ENCODE measurements at regions not wholly inside any gene's neighbourhood (a gene's known extent, or its start where the extent isn't known, plus 50 kb on each side); places are given as distances from the start of the nearest gene placed in this dataset.
"Not testable (repeated sequence)": the region's sequence is repeated elsewhere in the genome, so short reads cannot be mapped to it uniquely, and the experiment has no call there.

- BruUV-seq (replicated peaks); CTCF ChIA-PET; H3K27me3 Mint-ChIP-seq (ENCODE audit: insufficient read depth, unreplicated experiment); H3K4me3 Mint-ChIP-seq (ENCODE audit: unreplicated experiment); H3K27ac Mint-ChIP-seq (ENCODE audit: low read depth, unreplicated experiment); POLR2A ChIA-PET; H3K9me3 Mint-ChIP-seq (ENCODE audit: unreplicated experiment); H3K36me3 Mint-ChIP-seq (ENCODE audit: insufficient read depth, unreplicated experiment); H3K4me1 Mint-ChIP-seq (ENCODE audit: insufficient read depth, unreplicated experiment); intact Hi-C loops (cut with micrococcal nuclease): not testable (repeated sequence)
- DNase-seq (ENCODE audit: unreplicated experiment) = peak; percentile 71
Observed at GRCh38 chr1:120357046-120357445, 57.8 kb upstream of the NBPF8 start.

DNA sequence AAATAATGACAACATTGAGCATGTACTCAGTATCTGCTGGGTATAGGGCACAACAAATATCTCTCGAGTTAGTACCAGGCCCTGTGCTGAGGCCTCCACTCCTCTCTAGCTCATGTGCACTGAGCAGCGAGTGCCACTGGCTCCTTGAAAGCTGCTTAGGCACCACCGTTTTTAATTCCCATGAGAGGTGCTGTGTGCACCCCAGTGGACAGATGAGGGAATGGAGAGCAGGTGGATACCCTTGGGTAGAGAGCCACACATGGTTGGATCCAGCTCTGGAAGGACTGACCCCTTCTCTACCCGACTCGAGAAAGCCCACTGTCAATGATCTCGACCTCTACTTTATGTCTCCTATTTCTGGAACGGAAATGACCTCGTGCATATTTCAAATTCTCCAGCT lies 58.7 kb upstream of the NBPF8 start:
- H3K9me3 Mint-ChIP-seq (ENCODE audit: unreplicated experiment); POLR2A ChIA-PET; H3K4me1 Mint-ChIP-seq (ENCODE audit: insufficient read depth, unreplicated experiment); intact Hi-C loops (cut with micrococcal nuclease); H3K36me3 Mint-ChIP-seq (ENCODE audit: insufficient read depth, unreplicated experiment); H3K27ac Mint-ChIP-seq (ENCODE audit: low read depth, unreplicated experiment); H3K4me3 Mint-ChIP-seq (ENCODE audit: unreplicated experiment); CTCF ChIA-PET; H3K27me3 Mint-ChIP-seq (ENCODE audit: insufficient read depth, unreplicated experiment); BruUV-seq (replicated peaks): not testable (repeated sequence)
- peak; percentile 12 for TF ChIP-seq CTCF (IDR thresholded peaks at IDR 0.05; ENCODE audit: unreplicated experiment)
- peak; percentile 8 for DNase-seq (ENCODE audit: unreplicated experiment)

DNA sequence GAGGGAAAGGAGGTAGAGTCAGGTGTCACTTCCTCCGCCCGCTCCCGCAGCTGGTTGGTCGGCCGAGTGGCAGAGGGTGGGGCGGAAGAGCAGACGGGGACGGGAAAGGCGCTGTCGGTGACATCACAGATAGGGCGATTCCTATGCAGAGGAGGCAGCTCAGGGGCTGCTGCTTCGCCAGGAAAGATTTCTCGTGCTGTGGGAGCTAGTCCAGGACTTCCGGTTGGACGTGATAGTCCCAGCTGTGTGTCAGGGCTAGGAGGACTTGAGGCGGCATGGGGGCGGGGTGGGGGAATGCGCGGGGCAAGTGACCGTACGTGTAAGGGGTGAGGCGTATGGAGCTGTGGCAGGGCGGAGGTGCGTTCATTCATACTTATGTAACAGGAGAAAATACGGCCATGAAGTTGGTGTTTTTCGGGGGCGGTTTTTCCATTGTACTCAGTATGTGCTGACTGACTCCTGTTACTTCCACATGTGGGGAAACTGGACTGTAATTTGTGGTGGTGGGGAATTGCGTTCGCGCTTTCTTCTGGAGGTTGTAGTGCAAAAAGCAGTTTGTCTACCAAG lies 60.1 kb upstream of the NBPF8 start:
- CTCF ChIA-PET; POLR2A ChIA-PET; BruUV-seq (replicated peaks); H3K4me1 Mint-ChIP-seq (ENCODE audit: insufficient read depth, unreplicated experiment); H3K36me3 Mint-ChIP-seq (ENCODE audit: insufficient read depth, unreplicated experiment); H3K27me3 Mint-ChIP-seq (ENCODE audit: insufficient read depth, unreplicated experiment); H3K9me3 Mint-ChIP-seq (ENCODE audit: unreplicated experiment); intact Hi-C loops (cut with micrococcal nuclease): not testable (repeated sequence)
- H3K27ac Mint-ChIP-seq (ENCODE audit: low read depth, unreplicated experiment) = peak overlapping the region; percentile 93
- DNase-seq (ENCODE audit: unreplicated experiment) = peak; percentile 67
- peak overlapping the region; percentile 70 for H3K4me3 Mint-ChIP-seq (ENCODE audit: unreplicated experiment)

GRCh38 chr1:120342231-120343073 lies 72.4 kb upstream of the NBPF8 start:
- intact Hi-C loops (cut with micrococcal nuclease); H3K9me3 Mint-ChIP-seq (ENCODE audit: unreplicated experiment); H3K27ac Mint-ChIP-seq (ENCODE audit: low read depth, unreplicated experiment); CTCF ChIA-PET; H3K27me3 Mint-ChIP-seq (ENCODE audit: insufficient read depth, unreplicated experiment); DNase-seq (ENCODE audit: unreplicated experiment); H3K4me1 Mint-ChIP-seq (ENCODE audit: insufficient read depth, unreplicated experiment); H3K36me3 Mint-ChIP-seq (ENCODE audit: insufficient read depth, unreplicated experiment); POLR2A ChIA-PET: not testable (repeated sequence)
- TSS peak; percentile 37 for BruUV-seq (replicated peaks)
- H3K4me3 Mint-ChIP-seq (ENCODE audit: unreplicated experiment) = peak overlapping the region; percentile 68

GRCh38 chr1:120341756-120342155 lies 73.1 kb upstream of the NBPF8 start:
- POLR2A ChIA-PET; H3K4me1 Mint-ChIP-seq (ENCODE audit: insufficient read depth, unreplicated experiment); BruUV-seq (replicated peaks); intact Hi-C loops (cut with micrococcal nuclease); CTCF ChIA-PET; H3K36me3 Mint-ChIP-seq (ENCODE audit: insufficient read depth, unreplicated experiment); H3K9me3 Mint-ChIP-seq (ENCODE audit: unreplicated experiment); H3K27ac Mint-ChIP-seq (ENCODE audit: low read depth, unreplicated experiment); H3K27me3 Mint-ChIP-seq (ENCODE audit: insufficient read depth, unreplicated experiment): not testable (repeated sequence)
- peak overlapping the region; percentile 68 for H3K4me3 Mint-ChIP-seq (ENCODE audit: unreplicated experiment)
- peak; percentile 4 for DNase-seq (ENCODE audit: unreplicated experiment)

DNA sequence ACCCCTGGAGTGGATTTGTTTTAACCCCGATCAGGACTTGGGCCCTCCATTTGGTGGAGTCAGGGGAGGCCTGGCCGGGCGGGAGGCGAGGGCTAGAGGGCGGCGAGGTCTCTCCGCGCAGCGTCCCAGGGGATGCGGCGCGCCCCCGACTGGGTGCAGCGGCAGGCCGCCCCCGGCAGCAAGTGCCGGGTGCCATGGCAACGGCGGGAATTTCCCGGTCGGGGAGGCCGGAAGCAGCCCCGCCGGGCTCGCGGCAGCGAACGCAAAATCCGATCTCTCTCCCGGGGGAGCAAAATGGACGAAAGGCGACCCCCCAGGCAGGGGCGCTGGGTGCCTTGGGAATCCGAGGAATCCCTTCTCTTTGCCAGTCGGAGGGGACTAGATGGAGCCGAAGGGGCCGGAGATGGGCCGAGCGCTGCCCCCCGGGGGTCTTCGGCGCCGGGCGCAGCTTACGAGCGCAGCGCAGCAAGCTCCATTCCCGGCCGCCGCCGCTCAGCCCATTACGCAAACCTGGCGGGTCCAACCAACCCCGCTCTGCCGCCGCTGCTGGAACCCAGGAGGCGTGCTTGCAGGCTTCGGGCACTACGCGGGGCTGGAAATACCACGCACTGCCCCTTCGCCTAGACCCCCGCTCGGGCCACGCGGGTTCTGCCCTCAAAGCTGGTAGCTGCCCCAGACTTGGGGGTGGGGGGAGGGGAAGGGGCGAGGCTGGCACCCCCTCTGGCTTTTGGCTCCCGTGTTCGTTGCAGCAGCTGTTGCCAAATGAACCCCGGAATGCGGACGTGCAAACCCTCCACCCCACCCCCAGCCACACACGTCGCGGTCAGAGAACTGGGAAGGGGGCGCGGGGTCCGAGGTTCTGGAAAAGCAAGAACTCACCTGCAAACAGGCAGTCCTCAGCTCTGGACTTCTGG lies 73.7 kb upstream of the NBPF8 start:
- H3K4me1 Mint-ChIP-seq (ENCODE audit: insufficient read depth, unreplicated experiment); H3K27ac Mint-ChIP-seq (ENCODE audit: low read depth, unreplicated experiment); H3K9me3 Mint-ChIP-seq (ENCODE audit: unreplicated experiment); H3K27me3 Mint-ChIP-seq (ENCODE audit: insufficient read depth, unreplicated experiment); DNase-seq (ENCODE audit: unreplicated experiment); CTCF ChIA-PET; intact Hi-C loops (cut with micrococcal nuclease); BruUV-seq (replicated peaks); H3K36me3 Mint-ChIP-seq (ENCODE audit: insufficient read depth, unreplicated experiment); POLR2A ChIA-PET: not testable (repeated sequence)
- peak overlapping the region; percentile 68 for H3K4me3 Mint-ChIP-seq (ENCODE audit: unreplicated experiment)

- BruUV-seq (replicated peaks); H3K27me3 Mint-ChIP-seq (ENCODE audit: insufficient read depth, unreplicated experiment); POLR2A ChIA-PET; intact Hi-C loops (cut with micrococcal nuclease); H3K27ac Mint-ChIP-seq (ENCODE audit: low read depth, unreplicated experiment); H3K4me3 Mint-ChIP-seq (ENCODE audit: unreplicated experiment); H3K4me1 Mint-ChIP-seq (ENCODE audit: insufficient read depth, unreplicated experiment); DNase-seq (ENCODE audit: unreplicated experiment); H3K9me3 Mint-ChIP-seq (ENCODE audit: unreplicated experiment); CTCF ChIA-PET; H3K36me3 Mint-ChIP-seq (ENCODE audit: insufficient read depth, unreplicated experiment): not testable (repeated sequence)
Observed at GRCh38 chr1:120315738-120316137, 99.1 kb upstream of the NBPF8 start.

GRCh38 chr1:120311930-120312329 lies 102.9 kb upstream of the NBPF8 start:
- H3K27ac Mint-ChIP-seq (ENCODE audit: low read depth, unreplicated experiment); intact Hi-C loops (cut with micrococcal nuclease); H3K36me3 Mint-ChIP-seq (ENCODE audit: insufficient read depth, unreplicated experiment); H3K4me1 Mint-ChIP-seq (ENCODE audit: insufficient read depth, unreplicated experiment); H3K9me3 Mint-ChIP-seq (ENCODE audit: unreplicated experiment); DNase-seq (ENCODE audit: unreplicated experiment); POLR2A ChIA-PET; H3K4me3 Mint-ChIP-seq (ENCODE audit: unreplicated experiment); CTCF ChIA-PET; BruUV-seq (replicated peaks); H3K27me3 Mint-ChIP-seq (ENCODE audit: insufficient read depth, unreplicated experiment): not testable (repeated sequence)
